ENCODE measurements at regions not wholly inside any gene's neighbourhood (a gene's known extent, or its start where the extent isn't known, plus 50 kb on each side); places are given as distances from the start of the nearest gene placed in this dataset.

- TF ChIP-seq EZH2 (IDR thresholded peaks at IDR 0.05; ENCODE audit: insufficient read depth, poor library complexity, severe bottlenecking), result no peak
- no peak for TF ChIP-seq EZH2phosphoT487 (IDR thresholded peaks at IDR 0.05; ENCODE audit: insufficient read depth, low read depth)
Measured at GRCh38 chr4:71206763-71207162, 132.1 kb upstream of the SLC4A4 start.

Measured in GM23248 (cell line).